ENCODE measurements at regions not wholly inside any gene's neighbourhood (a gene's known extent, or its start where the extent isn't known, plus 50 kb on each side); places are given as distances from the start of the nearest gene placed in this dataset.
A peak's percentile ranks its signal among the peaks of the same experiment; 100 is the strongest.

DNA sequence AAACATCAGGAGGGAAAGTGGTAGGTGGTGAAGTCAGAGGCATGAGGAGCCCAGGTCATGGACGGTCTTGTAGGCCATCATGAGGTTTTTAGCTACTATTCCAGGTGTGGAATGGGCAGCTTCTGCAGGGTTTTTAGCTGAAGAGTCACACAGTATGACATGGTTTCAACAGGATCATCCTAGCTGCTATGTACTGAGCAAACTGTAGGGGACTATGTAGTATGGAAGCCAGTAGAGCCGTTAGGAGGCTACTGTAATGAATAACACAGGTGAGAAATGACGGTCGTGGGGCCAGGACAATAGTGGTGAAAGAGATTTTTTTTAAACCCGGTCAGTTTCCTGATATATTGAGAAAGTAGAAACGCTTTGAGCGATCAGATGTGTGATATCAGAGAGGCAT lies 167.6 kb upstream of the FN1 start:
- H3K9me3 ChIP-seq (replicated peaks; ENCODE audit: control insufficient read depth, insufficient read depth, low read depth, low read length) = no peaks in the 10 kb centered on the region
- ATAC-seq = peak; percentile 50; the same call in 2 of the 3 replicates
- H3K9me1 ChIP-seq (ENCODE audit: control insufficient read depth, insufficient read depth, low read length) = no peaks in the 10 kb centered on the region
- ChIA-PET CTCF (ENCODE audit: low intra/inter-chr PET ratio) (no interaction called here), POLR2A (no interaction called here)
- peak overlapping the region; percentile 26; the same call in 1 of the 2 replicates for H2AFZ ChIP-seq (ENCODE audit: low read depth, low read length)
- H3K79me2 ChIP-seq (ENCODE audit: control insufficient read depth, insufficient read depth, low read length) = no peaks in the 10 kb centered on the region
- H3K27ac ChIP-seq (ENCODE audit: extremely low read depth, low read depth, low read length) = no peak overlapping the region
- H3K9ac ChIP-seq (ENCODE audit: insufficient read depth in 1 of 2, low read depth in 2 of 2, low read length in 2 of 2) = no peak overlapping the region
- H3K4me2 ChIP-seq (ENCODE audit: insufficient read depth, low read length) = no peak overlapping the region
- in situ Hi-C loops (cut with MboI) (no loop called here), intact Hi-C loops (cut with micrococcal nuclease) (no loop called here)
- no peaks in the 10 kb centered on the region for H3K27me3 ChIP-seq (ENCODE audit: control insufficient read depth in 2 of 2, insufficient read depth in 2 of 2, low read length in 2 of 2)
- peaks cover 0 to 10% of the 10 kb centered on the region in 2 experiments; a peak in 3 of 5 replicates for H3K4me1 ChIP-seq (replicated peaks in 1 of 2; ENCODE audit: control insufficient read depth in 2 of 2, insufficient read depth in 2 of 2, low read length in 2 of 2)
- 43% methylated on average over 7 of the region's 7 CpGs for whole genome bisulfite sequencing (ENCODE audit: insufficient coverage, low coverage, missing lambda C conversion rate)
- H3K4me3 ChIP-seq = no peak overlapping the region
- H3K36me3 ChIP-seq (ENCODE audit: control insufficient read depth, insufficient read depth, low read length) = no peaks in the 10 kb centered on the region
- FAIRE-seq = no peak
- DNase-seq (ENCODE audit: extremely low read depth in 1 of 4, low spot score in 3 of 4) = no peak
- no peaks in the 10 kb centered on the region for H4K20me1 ChIP-seq (replicated peaks; ENCODE audit: control insufficient read depth, insufficient read depth, low read length)
- BruUV-seq (replicated peaks) = no TSS peak
- TF ChIP-seq, protein P1, sequence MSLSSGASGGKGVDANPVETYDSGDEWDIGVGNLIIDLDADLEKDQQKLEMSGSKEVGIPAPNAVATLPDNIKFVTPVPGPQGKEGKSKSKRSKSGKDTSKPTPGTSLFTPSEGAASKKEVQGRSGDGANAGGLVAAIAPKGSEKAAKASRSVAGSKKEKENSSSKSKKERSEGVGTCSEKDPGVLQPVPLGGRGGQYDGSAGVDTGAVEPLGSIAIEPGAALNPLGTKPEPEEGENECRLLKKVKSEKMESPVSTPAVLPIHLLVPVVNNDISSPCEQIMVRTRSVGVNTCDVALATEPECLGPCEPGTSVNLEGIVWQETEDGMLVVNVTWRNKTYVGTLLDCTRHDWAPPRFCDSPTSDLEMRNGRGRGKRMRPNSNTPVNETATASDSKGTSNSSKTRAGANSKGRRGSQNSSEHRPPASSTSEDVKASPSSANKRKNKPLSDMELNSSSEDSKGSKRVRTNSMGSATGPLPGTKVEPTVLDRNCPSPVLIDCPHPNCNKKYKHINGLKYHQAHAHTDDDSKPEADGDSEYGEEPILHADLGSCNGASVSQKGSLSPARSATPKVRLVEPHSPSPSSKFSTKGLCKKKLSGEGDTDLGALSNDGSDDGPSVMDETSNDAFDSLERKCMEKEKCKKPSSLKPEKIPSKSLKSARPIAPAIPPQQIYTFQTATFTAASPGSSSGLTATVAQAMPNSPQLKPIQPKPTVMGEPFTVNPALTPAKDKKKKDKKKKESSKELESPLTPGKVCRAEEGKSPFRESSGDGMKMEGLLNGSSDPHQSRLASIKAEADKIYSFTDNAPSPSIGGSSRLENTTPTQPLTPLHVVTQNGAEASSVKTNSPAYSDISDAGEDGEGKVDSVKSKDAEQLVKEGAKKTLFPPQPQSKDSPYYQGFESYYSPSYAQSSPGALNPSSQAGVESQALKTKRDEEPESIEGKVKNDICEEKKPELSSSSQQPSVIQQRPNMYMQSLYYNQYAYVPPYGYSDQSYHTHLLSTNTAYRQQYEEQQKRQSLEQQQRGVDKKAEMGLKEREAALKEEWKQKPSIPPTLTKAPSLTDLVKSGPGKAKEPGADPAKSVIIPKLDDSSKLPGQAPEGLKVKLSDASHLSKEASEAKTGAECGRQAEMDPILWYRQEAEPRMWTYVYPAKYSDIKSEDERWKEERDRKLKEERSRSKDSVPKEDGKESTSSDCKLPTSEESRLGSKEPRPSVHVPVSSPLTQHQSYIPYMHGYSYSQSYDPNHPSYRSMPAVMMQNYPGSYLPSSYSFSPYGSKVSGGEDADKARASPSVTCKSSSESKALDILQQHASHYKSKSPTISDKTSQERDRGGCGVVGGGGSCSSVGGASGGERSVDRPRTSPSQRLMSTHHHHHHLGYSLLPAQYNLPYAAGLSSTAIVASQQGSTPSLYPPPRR (CRISPR knock-in tag; IDR thresholded peaks at IDR 0.05; ENCODE audit: borderline replicate concordance) = no peak
- TF ChIP-seq RNF219 (CRISPR knock-in tag; IDR thresholded peaks at IDR 0.05) (no peak), DLX4 (CRISPR knock-in tag; IDR thresholded peaks at IDR 0.05) (no peak), USF2 (CRISPR knock-in tag; IDR thresholded peaks at IDR 0.05) (no peak), TAF15 (IDR thresholded peaks at IDR 0.05; ENCODE audit: low read depth, low read length) (no peak), EHMT2 (IDR thresholded peaks at IDR 0.05) (no peak)
- TF ChIP-seq, protein P2, sequence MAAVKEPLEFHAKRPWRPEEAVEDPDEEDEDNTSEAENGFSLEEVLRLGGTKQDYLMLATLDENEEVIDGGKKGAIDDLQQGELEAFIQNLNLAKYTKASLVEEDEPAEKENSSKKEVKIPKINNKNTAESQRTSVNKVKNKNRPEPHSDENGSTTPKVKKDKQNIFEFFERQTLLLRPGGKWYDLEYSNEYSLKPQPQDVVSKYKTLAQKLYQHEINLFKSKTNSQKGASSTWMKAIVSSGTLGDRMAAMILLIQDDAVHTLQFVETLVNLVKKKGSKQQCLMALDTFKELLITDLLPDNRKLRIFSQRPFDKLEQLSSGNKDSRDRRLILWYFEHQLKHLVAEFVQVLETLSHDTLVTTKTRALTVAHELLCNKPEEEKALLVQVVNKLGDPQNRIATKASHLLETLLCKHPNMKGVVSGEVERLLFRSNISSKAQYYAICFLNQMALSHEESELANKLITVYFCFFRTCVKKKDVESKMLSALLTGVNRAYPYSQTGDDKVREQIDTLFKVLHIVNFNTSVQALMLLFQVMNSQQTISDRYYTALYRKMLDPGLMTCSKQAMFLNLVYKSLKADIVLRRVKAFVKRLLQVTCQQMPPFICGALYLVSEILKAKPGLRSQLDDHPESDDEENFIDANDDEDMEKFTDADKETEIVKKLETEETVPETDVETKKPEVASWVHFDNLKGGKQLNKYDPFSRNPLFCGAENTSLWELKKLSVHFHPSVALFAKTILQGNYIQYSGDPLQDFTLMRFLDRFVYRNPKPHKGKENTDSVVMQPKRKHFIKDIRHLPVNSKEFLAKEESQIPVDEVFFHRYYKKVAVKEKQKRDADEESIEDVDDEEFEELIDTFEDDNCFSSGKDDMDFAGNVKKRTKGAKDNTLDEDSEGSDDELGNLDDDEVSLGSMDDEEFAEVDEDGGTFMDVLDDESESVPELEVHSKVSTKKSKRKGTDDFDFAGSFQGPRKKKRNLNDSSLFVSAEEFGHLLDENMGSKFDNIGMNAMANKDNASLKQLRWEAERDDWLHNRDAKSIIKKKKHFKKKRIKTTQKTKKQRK (IDR thresholded peaks at IDR 0.05; ENCODE audit: borderline replicate concordance, low read depth, low read length) = no peak
